ENCODE measurements at regions not wholly inside any gene's neighbourhood (a gene's known extent, or its start where the extent isn't known, plus 50 kb on each side); places are given as distances from the start of the nearest gene placed in this dataset.

GRCh38 chr2:215577356-215577755, 141.5 kb upstream of the FN1 start (continued):
- TF ChIP-seq CUX1 (IDR thresholded peaks at IDR 0.05; ENCODE audit: insufficient replicate concordance, low read depth, low read length) (no peak), ASH2L (IDR thresholded peaks at IDR 0.05; ENCODE audit: borderline replicate concordance, low read depth) (no peak)

GRCh38 chr2:215576572-215576971, 140.7 kb upstream of the FN1 start:
- SMC1A ChIA-PET (ENCODE audit: uncharacterized antibody, unreplicated experiment), result no interaction called here
- 28% methylated on average over 3 of the region's 3 CpGs for WGBS (ENCODE audit: insufficient coverage, insufficient replicate concordance, low lambda C conversion rate, missing lambda C conversion rate)
- RAD21 ChIA-PET (ENCODE audit: unreplicated experiment), result no interaction called here
- Histone ChIP-seq H3K79me2 (ENCODE audit: control insufficient read depth, insufficient read depth, low read length) (no peaks in the 10 kb centered on the region), H3K27ac (ENCODE audit: control insufficient read depth, insufficient read depth) (no peak overlapping the region), H3K9ac (ENCODE audit: control insufficient read depth, insufficient read depth, low read length) (no peak overlapping the region), H2AFZ (ENCODE audit: control insufficient read depth, low read depth, low read length) (no peak overlapping the region), H4K20me1 (ENCODE audit: control insufficient read depth, insufficient read depth) (no peaks in the 10 kb centered on the region), H3K36me3 (ENCODE audit: control insufficient read depth in 2 of 2, insufficient read depth in 2 of 2, low read length in 1 of 2) (no peaks in the 10 kb centered on the region), H3K4me1 (ENCODE audit: control insufficient read depth, insufficient read depth, low read length) (no peaks in the 10 kb centered on the region), H3K27me3 (replicated peaks in 1 of 2; ENCODE audit: control insufficient read depth in 2 of 2, insufficient read depth in 2 of 2, low read length in 1 of 2) (no peaks in the 10 kb centered on the region; a peak in 1 of 4 replicates), H3K4me3 (no peak overlapping the region), H3K9me3 (replicated peaks; ENCODE audit: control insufficient read depth, insufficient read depth, low read length) (no peaks in the 10 kb centered on the region), H3K4me2 (ENCODE audit: control insufficient read depth, insufficient read depth) (no peak overlapping the region)
- POLR2A ChIA-PET, result no interaction called here
- no peak for TF ChIP-seq ASH2L (IDR thresholded peaks at IDR 0.05; ENCODE audit: borderline replicate concordance, low read depth)
- TF ChIP-seq STAT3 (IDR thresholded peaks at IDR 0.05; ENCODE audit: low read depth, low read length), result no peak
- no peak for TF ChIP-seq TARDBP (IDR thresholded peaks at IDR 0.05; ENCODE audit: borderline replicate concordance)
- TF ChIP-seq ZBTB4 (CRISPR knock-in tag; IDR thresholded peaks at IDR 0.05), result no peak
- DNase-seq (ENCODE audit: low read depth, low spot score) (no peak), FAIRE-seq (no peak), ATAC-seq (no peak)
- CTCF ChIA-PET, result interaction anchor here (1.0 to 1.1 kb wide), 2 partner anchors 14 to 22 kb away, joined by 3 to 5 read pairs; no protein-coding TSS in a partner anchor
- in situ Hi-C loops (cut with MboI), result no loop called here
- no TSS peak for BruUV-seq (replicated peaks)
- intact Hi-C loops (cut with micrococcal nuclease; ENCODE audit: unreplicated experiment), result no loop called here
